Stomach (tissue), 4 donors: ENCODE measurements at regions not wholly inside any gene's neighbourhood (a gene's known extent, or its start where the extent isn't known, plus 50 kb on each side); places are given as distances from the start of the nearest gene placed in this dataset.

Experiments
- POLR2A ChIP-seq, 4 donors: fragments of 450-650 bp; IDR thresholded peaks; one replicate each; pipeline ENCODE4 v1.6.1; 2016; ENCODE audit warnings: antibody characterized with exemption in 4 of 4, control low read depth in 2 of 4, mild to moderate bottlenecking in 1 of 4, moderate library complexity in 1 of 4
- TF ChIP-seq, protein P1 (sequence below), 7 experiments: fragments of 450-650 bp in 4 of 7; fragments of 200-600 bp in 3 of 7; sonication (generic) in 3 of 7; IDR thresholded peaks; one replicate each; pipeline ENCODE4 v1.5.1; 2016 to 2019; ENCODE audit warnings: antibody characterized with exemption in 7 of 7, control low read depth in 2 of 7, mild to moderate bottlenecking in 1 of 7

DNA sequence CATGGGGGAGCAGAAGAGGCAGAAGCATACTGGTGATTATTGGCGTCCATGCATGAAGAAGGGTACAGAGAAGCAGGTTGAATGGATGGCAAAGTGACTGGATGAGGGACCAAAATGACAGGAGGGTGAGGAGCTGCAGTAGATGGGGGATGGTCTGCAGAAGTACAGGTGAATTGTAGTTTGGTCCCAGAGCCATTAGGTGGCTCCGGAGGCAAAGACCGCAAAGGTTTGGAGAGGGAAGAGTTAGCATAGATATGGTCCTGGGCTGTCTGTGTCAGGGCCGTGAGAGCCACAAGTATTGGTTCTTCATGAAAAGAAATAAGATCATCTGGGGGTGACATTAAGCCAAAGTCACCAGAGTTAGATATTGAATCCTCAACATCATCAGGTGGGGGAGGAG is 59.0 kb upstream of the ZNF726 start:
- TF ChIP-seq, protein P1, sequence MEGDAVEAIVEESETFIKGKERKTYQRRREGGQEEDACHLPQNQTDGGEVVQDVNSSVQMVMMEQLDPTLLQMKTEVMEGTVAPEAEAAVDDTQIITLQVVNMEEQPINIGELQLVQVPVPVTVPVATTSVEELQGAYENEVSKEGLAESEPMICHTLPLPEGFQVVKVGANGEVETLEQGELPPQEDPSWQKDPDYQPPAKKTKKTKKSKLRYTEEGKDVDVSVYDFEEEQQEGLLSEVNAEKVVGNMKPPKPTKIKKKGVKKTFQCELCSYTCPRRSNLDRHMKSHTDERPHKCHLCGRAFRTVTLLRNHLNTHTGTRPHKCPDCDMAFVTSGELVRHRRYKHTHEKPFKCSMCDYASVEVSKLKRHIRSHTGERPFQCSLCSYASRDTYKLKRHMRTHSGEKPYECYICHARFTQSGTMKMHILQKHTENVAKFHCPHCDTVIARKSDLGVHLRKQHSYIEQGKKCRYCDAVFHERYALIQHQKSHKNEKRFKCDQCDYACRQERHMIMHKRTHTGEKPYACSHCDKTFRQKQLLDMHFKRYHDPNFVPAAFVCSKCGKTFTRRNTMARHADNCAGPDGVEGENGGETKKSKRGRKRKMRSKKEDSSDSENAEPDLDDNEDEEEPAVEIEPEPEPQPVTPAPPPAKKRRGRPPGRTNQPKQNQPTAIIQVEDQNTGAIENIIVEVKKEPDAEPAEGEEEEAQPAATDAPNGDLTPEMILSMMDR (IDR thresholded peaks at IDR 0.05), result no peak
- no peak for TF ChIP-seq POLR2A (IDR thresholded peaks at IDR 0.05)
